HCT116 (cell line): ENCODE measurements at regions not wholly inside any gene's neighbourhood (a gene's known extent, or its start where the extent isn't known, plus 50 kb on each side); places are given as distances from the start of the nearest gene placed in this dataset.

Source experiments
- CTCF ChIP-seq, 3 experiments: fragments of 200-600 bp in 1 of 3; sonication (generic) in 1 of 3; IDR thresholded peaks in 2 of 3; conservative IDR thresholded peaks in 1 of 3; 2 replicates each; pipeline ENCODE4 v1.5.1; 2012 to 2017; ENCODE audit warnings: low read depth in 2 of 3, low read length in 2 of 3, antibody characterized with exemption in 1 of 3, borderline replicate concordance in 1 of 3, control low read depth in 1 of 3, mild to moderate bottlenecking in 1 of 3, mixed read lengths in 1 of 3, mixed run types in 1 of 3, moderate library complexity in 1 of 3; ENCODE audit not compliant: insufficient read depth in 1 of 3
- ELF1 ChIP-seq: IDR thresholded peaks from 2 replicates; pipeline ENCODE4 v1.6.1; 2012; ENCODE audit warnings: low read depth, borderline replicate concordance
- EZH2 ChIP-seq: fragments of 200-600 bp; sonication (generic); IDR thresholded peaks from 2 replicates; pipeline ENCODE4 v1.6.1; 2017; ENCODE audit warnings: antibody characterized with exemption, mixed run types
- FOSL1 ChIP-seq: IDR thresholded peaks from 2 replicates; pipeline ENCODE4 v1.6.1; 2012; ENCODE audit warnings: low read depth
- ZNF274 ChIP-seq: fragments of 200-500 bp; sonication (Bioruptor generic); IDR thresholded peaks from 2 replicates; pipeline ENCODE4 v1.6.1; 2014; ENCODE audit warnings: mild to moderate bottlenecking, low read depth, low read length, inconsistent platforms

- no peak for TF ChIP-seq CTCF (IDR thresholded peaks at IDR 0.05 in 2 of 3, conservative IDR thresholded peaks at IDR 0.05 in 1 of 3; ENCODE audit: borderline replicate concordance in 1 of 3, insufficient read depth in 1 of 3, low read depth in 2 of 3, low read length in 2 of 3)
- no peak for TF ChIP-seq ZNF274
- TF ChIP-seq EZH2: no peak
- no peak for TF ChIP-seq ELF1
- TF ChIP-seq FOSL1: no peak
Measured at GRCh38 chr13:111611651-111612050, 291.2 kb downstream of the TEX29 start.
